AG10803 (cell line): ENCODE measurements at regions not wholly inside any gene's neighbourhood (a gene's known extent, or its start where the extent isn't known, plus 50 kb on each side); places are given as distances from the start of the nearest gene placed in this dataset.

Experiments
- DNase-seq: peaks from one replicate; pipeline ENCODE4 v3.0.0; 2010; ENCODE audit warnings: low read depth
- H3K4me3 ChIP-seq: 2 replicates; pipeline ENCODE4 v1.5.1; 2011; ENCODE audit warnings: mild to moderate bottlenecking, low read length, control low read depth
- TF ChIP-seq, protein P1 (sequence below): conservative IDR thresholded peaks from 2 replicates; pipeline ENCODE4 v1.5.1; 2011; ENCODE audit warnings: mild to moderate bottlenecking, low read length, control low read depth, inconsistent platforms

DNA sequence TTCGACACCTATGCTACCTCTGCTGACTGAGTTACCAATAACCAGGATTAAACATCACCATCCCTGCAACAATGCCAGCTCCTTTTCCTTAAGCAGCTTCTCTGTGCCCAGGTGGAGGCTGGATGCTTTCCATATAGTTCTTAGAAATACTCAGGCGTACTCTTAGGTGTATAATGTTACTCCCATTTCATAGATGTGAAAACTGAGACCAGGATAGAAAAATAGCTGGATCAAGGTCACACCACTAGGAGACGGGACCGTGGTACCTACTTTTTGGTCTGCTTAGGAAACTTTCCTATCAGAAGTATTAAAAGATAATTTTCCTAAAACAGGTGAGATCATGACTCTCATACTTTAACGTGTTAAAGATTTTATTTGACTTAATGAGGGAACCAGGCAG lies 141.7 kb upstream of the RPL38 start:
- TF ChIP-seq, protein P1, sequence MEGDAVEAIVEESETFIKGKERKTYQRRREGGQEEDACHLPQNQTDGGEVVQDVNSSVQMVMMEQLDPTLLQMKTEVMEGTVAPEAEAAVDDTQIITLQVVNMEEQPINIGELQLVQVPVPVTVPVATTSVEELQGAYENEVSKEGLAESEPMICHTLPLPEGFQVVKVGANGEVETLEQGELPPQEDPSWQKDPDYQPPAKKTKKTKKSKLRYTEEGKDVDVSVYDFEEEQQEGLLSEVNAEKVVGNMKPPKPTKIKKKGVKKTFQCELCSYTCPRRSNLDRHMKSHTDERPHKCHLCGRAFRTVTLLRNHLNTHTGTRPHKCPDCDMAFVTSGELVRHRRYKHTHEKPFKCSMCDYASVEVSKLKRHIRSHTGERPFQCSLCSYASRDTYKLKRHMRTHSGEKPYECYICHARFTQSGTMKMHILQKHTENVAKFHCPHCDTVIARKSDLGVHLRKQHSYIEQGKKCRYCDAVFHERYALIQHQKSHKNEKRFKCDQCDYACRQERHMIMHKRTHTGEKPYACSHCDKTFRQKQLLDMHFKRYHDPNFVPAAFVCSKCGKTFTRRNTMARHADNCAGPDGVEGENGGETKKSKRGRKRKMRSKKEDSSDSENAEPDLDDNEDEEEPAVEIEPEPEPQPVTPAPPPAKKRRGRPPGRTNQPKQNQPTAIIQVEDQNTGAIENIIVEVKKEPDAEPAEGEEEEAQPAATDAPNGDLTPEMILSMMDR: no peak
- no peak for DNase-seq
- H3K4me3 ChIP-seq: no peak overlapping the region

DNA sequence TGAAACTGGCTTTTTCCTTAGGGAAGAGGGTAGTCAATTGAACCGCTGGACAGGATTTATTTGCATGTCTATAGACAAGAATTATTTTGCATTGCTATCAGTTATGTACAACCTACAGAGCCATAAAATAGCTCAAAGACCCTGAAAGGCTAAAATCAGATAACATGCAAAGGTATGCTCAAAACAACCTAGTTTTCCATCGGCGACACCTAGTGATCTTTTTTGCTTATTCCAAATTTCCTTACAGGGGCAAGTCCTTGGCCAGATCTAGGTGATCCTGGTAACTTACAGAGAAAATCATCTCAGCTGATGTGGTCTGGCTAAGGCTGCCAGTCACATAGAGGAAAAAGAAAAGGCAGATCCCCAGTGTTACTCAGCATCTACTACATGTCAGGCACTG lies 141.2 kb upstream of the RPL38 start:
- no peak overlapping the region for H3K4me3 ChIP-seq
- DNase-seq: no peak
- TF ChIP-seq, protein P1: no peak

DNA sequence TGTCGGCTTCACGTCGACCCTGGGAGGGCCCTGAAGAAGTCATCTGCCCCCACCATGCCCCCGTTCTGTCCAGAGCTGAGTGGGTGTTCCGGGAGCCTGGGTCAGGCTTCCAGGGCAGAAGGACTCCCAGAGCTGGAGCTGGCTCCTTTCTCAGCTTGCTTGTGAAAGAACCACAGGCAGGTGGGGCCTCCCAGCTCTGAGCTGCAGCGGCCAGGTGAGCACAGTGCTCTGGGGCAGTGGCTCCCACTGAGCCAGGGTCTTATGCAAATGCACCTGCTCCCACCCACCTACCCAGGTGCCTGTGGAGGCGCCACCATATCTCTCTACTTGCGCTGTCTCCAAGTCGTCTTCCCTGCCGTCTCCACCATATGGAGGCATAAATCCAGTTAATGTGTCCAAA lies 140.0 kb upstream of the RPL38 start:
- no peak overlapping the region for H3K4me3 ChIP-seq
- TF ChIP-seq, protein P1: no peak
- DNase-seq: no peak

DNA sequence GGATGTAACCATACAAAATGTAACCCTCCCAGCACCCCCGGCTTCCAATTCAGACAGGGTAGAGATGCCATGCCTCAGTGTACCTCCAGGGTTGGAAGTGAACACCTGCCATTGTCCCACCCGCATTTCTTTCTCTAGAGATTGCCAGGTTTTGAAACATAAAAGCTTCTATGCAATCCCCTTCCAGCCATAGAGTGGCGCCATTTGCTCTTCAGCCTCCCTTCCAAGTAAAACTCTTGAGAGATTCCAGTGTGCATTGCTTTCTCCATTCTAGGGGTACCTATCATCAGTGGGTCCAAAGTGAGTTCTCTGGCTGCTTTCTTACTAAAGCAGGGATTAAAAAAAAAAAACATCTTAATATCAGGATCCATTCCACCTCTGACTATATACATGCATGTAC lies 133.1 kb upstream of the RPL38 start:
- DNase-seq: no peak
- H3K4me3 ChIP-seq: no peak overlapping the region

DNA sequence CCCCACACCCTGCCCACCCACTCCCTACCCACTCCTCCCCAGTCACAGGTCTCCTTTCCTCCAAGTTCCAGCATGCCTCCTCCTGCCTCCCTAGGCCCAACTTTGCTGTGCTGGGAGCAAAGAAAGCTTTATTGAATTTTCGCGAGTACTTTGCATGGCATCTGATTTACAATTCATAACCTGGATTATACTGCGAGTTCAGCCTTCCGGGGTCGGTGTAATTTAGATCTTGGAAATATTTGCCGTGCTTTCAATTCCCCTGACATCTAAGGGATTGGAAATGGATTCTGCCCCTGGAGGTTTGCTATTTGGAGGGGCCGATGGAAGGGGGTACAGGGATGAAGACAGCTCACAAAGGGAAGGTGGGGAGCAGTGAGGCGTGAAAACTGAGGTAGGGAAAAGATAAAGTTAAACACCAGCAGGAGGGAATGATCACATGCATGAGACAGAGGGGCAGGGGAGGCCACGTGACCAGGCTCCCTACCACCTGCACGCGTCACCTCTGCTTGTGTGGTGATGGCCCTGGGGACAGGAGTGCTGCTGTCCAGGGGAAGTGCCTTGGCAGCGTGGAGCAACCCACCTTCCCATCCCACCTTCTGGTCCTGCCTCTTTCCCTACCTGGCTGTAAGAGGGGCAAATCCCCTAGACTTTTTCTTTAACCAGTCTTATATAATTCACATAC lies 132.3 kb upstream of the RPL38 start:
- DNase-seq: no peak
- TF ChIP-seq, protein P1: no peak
- H3K4me3 ChIP-seq: no peak overlapping the region

More for the DNA sequence above, 133.1 kb upstream of the RPL38 start:
- TF ChIP-seq, protein P1: no peak

DNA sequence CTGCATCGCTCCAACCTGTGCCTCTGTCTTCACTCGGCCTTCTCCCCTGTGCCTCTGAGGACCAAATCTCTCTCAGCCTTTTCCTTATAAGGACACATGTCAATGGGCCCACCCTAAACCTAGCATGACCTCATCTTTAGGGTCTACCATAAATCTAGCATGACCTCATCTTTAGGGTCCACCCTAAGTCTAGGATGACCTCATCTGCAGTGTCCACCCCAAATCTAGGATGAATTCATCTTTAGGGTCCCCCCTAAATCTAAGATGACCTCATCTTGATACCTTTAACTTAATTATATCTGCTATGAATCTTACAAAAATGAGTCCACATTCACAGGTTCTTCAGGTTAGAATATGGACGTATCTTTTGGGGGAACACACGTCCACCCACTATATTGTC lies 131.1 kb upstream of the RPL38 start:
- no peak for DNase-seq
- TF ChIP-seq, protein P1: no peak
- no peak overlapping the region for H3K4me3 ChIP-seq

DNA sequence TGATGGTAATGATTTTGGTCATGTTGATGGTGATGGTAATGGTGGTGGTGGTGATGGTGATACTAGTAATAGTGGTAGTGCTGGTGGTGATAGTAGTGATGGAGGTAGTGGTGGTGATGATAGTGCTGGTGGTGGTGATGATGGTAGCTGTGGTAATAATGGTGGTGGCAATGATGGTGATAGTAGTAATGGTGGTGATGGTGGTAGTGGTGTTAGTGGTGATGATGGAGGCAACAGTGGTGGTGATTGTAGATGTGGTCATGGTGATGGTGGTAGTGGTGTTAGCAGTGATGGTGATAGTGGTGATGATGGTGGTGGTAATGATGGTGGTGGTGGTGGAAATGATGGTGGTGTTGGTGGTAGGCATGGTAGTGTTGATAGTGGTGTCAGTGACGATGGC lies 127.0 kb upstream of the RPL38 start:
- H3K4me3 ChIP-seq: no peak overlapping the region
- TF ChIP-seq, protein P1: no peak
- DNase-seq: no peak
